Sciatic nerve (tissue), 2 donors: ENCODE measurements at regions not wholly inside any gene's neighbourhood (a gene's known extent, or its start where the extent isn't known, plus 50 kb on each side); places are given as distances from the start of the nearest gene placed in this dataset.

Experiments
- ATAC-seq: fragments of 200-7000 bp; cut with Tn5 transposase; one replicate; pipeline ENCODE4 v1.9.1; 2020; ENCODE audit warnings: mild to moderate bottlenecking, moderate library complexity
- DNase-seq: peaks from one replicate; pipeline ENCODE4 v3.0.0-alpha.2; 2020; ENCODE audit warnings: low spot score
- intact Hi-C: fragments of 100-400 bp; cut with DNase I; formaldehyde crosslinking; loops from one replicate; pipeline ENCODE4 v1.14.2; 2022
- donor health status: DM: no; HTN: no; CAD: no.
- donor health status: DM: no; HTN: no; CAD: no.

DNA sequence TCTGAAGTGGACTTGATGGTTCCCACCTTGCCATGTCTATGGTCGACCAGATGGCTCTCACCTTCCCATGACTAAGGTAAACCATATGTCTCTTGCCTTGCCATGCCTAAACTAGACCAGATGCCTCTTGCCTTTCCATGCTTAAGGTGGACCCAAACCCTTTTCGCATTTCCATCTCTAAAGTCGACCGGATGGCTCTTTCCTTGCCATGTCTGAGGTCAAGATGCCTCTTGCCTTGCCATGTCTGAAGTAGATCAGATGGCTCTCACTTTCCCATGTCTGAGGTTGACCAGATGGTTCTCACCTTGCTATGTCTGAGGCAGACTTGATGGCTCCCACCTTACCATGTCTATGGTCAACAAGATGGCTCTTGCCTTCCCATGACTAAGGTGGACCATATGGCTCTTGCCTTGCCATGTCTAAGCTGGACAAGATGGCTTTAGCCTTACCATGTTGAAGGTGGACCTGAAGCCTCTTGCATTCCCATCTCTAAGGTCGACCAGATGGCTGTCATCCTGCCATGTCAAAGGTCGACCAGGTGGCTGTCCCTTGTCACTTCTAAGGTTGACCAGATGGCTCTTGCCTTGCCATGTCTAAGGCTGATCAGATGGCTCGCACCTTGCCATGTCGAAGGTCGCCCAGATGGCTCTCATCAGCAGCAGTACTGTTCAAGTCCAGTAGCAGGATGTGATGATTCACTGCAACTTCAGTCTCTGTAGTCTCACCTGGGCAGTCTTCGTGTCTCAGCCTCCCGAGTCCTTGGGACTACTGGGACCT, 1439.4 kb downstream of the UQCRFS1 start:
- intact Hi-C loops, result no loop called here
- ATAC-seq (no peak), DNase-seq (no peak)

DNA sequence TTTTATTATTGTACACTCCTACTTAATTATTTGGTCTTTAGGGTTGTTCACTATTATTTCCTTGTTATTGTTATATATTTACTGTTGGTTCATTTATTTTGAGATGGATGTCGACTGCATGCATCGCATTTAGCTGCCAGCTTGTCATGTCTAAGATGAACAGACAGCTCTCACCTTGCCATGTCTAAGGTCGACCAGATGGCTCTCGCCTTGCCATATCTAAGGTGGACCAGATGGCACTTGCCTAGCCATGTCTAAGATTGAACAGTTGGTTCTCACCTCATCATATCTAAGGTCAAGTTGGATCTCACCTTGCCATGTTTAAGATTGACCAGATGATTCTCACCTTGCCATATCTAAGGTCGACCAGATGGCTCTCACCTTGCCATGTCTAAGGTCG, 1440.9 kb downstream of the UQCRFS1 start:
- ATAC-seq, result no peak
- DNase-seq, result no peak
- intact Hi-C loops, result no loop called here

DNA sequence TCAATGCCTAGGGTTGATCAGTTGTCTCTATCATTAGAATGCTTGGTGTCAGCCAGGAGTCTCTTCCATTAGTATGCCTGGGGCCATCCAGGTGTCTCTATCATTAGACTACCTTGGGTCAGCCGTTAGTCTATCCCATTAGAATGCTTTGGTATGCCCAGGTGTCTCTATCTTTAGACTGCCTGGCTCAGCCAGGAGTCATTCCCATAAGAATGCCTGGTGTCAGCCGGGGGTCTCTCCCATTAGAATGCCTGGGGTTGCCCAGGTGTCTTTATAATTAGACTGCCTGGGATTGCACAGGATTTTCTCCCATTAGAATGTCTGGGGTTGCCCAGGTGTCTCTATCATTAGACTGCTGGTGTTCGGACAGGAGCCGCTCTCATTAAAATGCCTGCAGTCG, 1442.9 kb downstream of the UQCRFS1 start:
- DNase-seq, result no peak
- ATAC-seq, result no peak
- intact Hi-C loops, result no loop called here

DNA sequence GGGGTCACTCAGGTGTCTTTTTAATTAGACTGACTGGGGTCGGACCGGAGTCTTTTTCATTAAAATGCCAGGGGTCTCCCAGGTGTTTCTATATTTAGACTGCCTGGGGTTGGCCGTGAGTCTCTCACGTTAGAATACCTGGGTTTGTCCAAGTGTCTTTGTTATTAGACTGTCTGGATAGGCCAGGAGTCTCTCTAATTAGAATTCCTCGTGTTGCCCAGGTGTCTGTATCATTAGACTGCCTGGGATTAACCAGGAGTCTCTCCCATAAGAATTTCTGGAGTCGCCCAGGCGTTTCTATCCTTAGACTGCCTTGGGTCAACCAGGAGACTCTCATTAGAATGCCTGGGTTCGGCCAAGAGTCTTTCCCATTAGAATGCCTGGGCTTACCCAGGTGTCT, 1445.7 kb downstream of the UQCRFS1 start:
- DNase-seq, result no peak

DNA sequence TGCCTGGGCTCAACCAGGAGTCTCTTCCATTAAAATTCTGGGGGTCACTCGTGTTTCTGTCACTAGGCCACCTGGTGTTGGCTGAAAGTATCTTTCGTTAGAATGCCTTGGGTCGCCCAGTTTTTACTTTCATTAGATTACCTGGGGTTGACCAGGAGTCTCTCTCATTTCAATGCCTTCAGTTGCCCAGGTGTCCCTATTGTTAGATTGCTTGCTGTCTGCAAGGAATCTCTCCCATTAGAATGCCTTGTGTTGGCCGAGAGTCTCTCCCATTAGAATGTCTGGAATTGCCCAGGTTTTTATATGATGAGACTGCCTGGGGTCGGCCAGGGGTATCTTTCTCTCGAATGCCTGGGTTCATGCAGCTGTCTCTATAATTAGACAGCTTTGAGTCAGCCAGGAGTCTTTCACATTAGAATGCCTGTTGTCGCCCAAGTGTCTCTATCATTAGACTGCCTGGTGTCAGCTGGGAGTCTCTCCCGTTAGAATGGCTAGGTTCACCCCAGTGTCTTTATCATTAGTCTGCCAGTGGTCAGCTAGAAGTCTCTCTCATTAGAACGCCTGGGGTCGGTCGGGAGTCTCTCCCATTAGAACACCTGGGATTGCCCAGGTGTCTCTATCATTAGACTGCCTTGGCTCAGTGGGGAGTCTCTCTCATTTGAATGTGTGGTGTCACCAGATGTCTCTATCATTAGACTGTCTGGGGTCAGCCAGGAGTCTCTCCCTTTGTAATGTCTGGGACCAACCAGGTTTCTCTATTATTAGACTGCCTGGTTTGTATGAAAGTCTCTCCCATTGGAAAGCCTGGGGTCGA, 1446.8 kb downstream of the UQCRFS1 start:
- ATAC-seq (no peak), DNase-seq (no peak)

More for the DNA sequence above, 1445.7 kb downstream of the UQCRFS1 start:
- intact Hi-C loops, result no loop called here
- ATAC-seq, result no peak

DNA sequence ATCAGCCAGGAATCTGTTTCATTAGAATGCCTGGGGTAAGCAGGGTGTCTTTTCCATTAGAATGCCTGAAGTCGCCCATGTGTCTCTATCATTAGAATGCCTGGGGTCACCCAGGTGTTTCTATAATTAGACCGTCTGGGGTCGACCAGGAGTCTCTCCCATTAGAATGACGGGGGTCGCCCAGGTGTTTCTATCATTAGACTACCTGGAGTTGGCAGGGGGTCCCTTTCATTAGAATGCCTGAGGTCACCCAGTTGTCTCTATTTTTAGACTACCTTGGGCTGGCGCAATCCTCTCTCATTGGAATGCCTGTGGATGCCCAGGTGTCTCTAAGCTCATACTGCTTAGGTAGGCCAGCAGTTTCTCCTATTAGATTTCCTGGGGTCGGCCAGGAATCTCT, 1447.6 kb downstream of the UQCRFS1 start:
- DNase-seq (peak; percentile 6), ATAC-seq (no peak)
- intact Hi-C loops, result no loop called here

More for the DNA sequence above, 1446.8 kb downstream of the UQCRFS1 start:
- intact Hi-C loops, result no loop called here

DNA sequence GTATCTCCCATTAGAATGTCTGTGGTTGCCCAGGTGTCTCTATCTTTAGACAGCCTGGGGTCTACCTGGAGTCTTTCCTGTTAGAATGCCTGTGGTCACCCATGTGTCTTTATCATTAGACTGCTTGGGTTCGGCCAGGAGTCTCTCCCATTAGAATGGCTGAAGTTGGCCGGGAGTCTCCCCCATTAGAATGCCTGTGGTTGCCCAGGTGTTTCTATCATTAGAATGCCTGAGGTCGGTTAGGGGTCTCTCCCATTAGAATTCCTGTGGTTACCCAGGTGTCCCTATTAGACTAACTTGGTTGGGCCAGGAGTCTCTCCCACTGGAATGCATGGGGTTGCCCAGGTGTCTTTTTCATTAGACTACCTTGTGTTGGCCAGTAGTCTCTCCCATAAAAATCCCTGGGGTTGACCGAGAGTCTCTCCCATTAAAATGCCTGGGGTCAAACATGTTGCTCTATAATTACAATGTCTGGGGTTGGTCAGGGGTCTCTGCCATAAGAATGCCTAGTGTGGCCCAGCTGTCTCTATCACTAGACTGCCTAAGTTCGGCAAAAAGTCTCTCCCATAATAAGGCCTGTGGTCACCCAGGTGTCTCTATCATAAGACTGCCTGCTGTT, 1448.7 kb downstream of the UQCRFS1 start:
- intact Hi-C loops, result no loop called here
- ATAC-seq (no peak), DNase-seq (peak; percentile 13)

DNA sequence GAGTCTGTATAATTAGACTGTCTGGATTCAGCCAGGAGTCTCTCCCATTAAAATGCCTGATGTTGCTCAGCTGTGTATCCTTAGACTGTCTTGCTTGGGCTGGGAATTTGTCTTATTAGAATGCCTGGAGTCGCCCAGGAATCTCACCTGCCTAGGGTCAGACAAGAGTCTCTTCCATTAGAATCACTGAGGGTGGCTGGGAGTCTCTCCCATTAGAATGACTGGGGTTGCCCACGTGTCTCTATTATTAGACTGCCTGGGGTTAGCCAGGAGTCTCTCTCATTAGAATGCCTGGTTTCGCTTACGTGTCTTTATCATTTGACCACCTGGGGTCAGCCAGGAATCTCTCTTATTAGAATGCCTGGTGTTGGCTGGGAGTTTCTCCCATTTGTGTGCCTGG, 1450.0 kb downstream of the UQCRFS1 start:
- intact Hi-C loops, result no loop called here
- ATAC-seq (no peak), DNase-seq (peak; percentile 12)

DNA sequence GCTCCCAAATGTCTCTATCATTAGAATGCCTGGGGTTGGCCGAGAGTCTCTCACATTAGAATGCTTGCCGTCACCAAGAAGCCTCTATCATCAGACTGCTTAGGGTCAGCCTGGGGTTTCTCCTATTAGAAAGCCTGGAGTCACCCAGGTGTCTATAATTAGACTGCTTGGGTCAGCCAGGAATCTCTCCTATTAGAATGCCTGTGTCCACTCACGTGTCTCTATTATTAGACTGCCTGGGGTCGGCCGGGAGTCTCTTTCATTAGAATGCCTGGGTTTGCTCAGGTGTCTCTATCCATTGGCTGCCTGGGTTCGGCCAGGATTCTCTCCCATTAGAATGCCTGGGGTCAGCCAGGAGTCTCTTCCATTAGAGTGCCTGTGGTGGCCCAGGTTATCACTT, 1453.1 kb downstream of the UQCRFS1 start:
- intact Hi-C loops, result loop anchor here (2.0 kb wide), 1 partner anchor 71 kb away; no protein-coding TSS in a partner anchor
- DNase-seq, result no peak
- ATAC-seq, result no peak

DNA sequence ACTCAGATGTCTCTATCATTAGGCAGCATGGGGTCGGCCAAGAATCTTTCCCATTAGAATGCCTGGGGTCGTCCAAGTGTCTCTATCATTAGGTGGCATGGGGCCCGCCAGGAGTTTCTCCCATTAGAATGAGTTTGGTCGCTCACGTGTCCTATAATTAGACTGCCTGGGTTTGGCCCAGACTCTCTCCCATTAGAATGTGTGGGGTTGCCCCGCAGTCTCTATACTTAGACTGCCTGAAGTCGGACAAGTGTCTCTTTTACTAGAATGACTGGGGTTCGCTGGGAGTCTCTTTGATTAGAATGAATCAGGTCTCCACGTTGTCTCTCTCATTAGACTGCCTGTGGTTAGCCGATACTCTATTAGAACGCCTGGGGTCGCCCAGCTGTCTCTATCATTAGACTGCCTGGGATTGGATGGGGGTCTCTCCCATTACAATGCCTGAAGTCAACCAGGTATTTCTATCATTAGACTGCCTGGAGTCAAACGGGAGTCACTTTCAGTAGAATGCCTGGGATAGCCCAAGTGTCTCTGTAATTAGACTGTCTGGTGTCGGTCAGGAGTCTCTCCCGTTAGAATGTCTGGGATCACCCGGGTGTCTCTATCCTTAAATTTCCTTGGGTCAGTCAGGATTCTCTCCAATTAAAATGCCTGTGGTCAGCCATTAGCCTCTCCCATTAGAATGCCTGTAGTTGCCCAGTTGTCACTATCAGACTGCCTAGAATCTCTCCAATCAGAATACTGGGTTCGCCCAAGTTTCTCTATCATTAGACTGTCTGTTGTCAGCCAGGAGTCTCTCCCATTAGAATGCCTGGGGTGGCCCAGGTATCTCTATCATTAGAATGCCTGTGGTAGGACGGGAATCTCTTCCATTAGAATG, 1454.1 kb downstream of the UQCRFS1 start:
- intact Hi-C loops, result loop anchor here (2.0 kb wide), 1 partner anchor 72 kb away; no protein-coding TSS in a partner anchor
- ATAC-seq (no peak), DNase-seq (no peak)

DNA sequence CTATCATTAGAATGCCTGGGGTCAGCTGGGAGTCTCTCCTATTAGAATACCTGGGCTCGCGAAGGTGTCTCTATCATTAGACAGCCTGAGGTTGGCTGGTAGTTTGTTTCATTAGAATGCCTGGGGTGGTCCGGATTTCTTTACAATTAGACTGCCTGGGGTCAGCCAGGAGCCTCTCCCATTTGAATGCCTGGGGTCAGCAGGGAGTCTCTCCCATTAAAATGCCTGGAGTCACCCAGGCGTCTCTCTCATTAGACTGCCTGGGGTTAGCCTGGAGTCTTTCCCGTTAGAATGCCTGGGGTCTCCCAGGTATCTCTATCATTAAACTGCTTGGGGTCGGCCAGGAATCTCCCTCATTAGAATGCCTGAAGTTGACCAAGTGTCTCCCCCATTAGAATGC, 1458.3 kb downstream of the UQCRFS1 start:
- DNase-seq, result no peak
- ATAC-seq, result no peak
- intact Hi-C loops, result no loop called here

DNA sequence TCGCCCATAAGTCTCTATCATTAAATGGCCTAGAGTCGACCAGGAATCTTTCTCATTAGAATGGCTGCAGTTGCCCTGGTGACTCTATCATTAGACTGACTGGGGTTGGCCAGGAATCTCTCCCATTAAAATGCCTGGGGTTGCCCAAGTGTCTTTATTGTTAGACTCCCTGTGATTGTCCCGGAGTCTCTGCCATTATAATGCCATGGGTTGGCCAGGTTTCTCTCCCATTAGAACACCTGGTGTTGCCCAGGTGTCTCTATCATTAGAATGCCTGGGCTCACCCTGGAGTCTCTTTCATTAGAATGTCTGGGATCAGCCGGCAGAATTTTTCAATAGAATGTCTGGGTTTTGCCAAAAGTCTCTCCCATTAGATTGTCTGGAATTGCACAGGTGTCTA, 1459.3 kb downstream of the UQCRFS1 start:
- intact Hi-C loops, result no loop called here
- no peak for DNase-seq
- ATAC-seq, result no peak

DNA sequence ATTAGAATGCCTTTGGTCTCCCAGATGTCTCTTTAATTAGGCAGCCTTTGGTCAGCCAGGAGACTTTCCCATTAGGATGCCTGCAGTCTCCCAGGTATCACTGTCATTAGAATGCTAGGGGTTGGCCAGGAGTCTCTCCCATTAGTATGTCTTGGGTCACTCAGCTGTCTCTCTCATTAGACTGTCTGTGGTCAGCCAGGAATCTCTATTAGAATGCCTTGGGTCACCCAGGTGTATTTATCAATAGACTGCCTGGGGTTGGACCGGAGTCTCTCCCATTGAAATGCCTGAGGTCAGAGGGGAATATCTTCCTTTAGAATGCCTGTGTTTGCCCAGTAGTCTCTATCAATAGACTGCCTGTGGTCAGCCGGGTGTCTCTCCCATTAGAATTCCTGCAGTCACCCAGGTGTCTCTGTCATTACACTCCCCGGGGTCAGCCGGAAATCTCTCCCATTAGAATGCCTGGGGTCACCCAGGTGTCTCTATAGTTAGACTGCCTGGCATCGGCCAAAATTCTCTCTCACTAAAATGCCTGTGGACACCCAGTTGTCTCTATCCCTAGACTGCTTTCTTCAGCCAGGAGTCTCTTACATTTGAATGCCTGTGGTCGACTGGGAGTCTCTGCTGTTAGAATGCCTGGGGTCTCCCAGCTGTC, 1460.3 kb downstream of the UQCRFS1 start:
- intact Hi-C loops, result no loop called here
- peak; percentile 39 for DNase-seq
- no peak for ATAC-seq

DNA sequence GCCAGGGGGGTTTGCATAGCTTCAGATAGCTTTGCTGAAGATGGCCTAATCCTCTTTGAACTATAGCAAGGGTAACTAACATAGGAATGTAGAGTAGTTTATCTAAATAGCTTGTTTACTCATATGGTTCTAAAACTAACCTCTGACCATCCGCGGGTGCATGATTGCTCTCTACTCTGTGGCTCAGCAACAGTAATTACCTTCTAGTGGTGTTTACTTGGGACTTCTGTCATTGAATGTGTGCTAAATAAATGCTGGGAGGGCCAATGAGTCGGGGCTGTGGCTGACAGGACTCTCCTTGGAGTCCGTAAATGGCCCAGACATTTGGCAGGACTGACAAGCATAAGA, 1461.9 kb downstream of the UQCRFS1 start:
- intact Hi-C loops, result no loop called here
- DNase-seq (peak; percentile 2), ATAC-seq (no peak)

DNA sequence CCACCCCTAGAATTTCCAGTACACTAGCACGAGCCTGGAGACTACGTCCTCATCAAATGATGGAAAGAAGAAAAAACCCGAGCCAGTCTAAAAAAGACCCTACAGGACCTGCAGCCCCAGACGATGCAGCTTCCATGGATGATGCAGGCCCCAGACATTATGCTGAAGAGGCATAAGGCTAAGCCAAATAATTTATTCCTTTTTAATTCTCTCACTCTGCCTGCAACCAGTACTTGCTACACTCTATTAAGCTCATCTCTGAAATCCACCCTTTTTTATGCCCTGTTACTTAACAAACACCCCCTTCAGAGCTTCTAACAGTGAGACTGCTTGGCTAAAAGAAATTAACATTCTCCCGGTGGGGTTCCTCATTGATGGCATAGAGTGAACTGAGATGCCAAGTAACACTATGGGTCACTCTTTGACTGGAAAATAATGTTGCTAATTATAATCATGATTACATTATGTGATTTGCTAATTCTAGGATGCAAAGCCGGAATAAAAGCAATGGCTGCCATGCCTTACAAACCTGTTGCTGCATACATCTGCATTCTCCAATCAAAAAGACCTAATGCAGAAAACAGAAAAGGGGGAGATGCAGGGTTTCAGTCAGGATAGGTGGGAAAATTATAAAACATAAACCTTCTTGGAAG, 1462.4 kb downstream of the UQCRFS1 start:
- DNase-seq, result no peak
- intact Hi-C loops, result no loop called here

DNA sequence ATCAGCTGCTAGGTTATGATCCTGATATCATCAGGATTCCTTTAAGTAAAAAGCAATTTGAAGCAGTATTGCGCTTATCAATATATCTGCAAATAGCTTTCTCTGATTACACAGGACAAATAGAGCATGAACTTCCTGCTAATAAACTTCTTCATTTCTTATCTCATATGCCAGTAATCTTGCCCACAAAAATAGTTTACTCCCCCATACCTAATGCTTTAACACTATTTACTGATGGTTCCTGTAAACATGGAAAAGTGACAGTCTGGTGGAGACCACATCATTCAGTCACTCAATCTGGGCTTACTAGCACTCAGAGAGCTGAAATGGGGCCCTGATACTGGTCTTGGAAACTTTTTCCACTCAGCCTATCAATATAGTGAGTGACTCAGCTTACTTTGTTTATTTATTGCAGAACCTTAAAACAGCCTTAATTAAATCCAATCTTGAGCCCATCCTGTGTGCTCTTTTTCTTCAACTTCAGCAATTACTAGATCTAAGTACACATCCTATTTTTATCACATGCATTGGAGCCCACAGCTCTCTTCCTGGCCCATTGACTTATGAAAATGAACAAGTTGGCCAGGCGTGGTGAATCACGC, 1464.3 kb downstream of the UQCRFS1 start:
- ATAC-seq, result no peak
- intact Hi-C loops, result no loop called here
- DNase-seq, result no peak

More for the DNA sequence above, 1462.4 kb downstream of the UQCRFS1 start:
- no peak for ATAC-seq

DNA sequence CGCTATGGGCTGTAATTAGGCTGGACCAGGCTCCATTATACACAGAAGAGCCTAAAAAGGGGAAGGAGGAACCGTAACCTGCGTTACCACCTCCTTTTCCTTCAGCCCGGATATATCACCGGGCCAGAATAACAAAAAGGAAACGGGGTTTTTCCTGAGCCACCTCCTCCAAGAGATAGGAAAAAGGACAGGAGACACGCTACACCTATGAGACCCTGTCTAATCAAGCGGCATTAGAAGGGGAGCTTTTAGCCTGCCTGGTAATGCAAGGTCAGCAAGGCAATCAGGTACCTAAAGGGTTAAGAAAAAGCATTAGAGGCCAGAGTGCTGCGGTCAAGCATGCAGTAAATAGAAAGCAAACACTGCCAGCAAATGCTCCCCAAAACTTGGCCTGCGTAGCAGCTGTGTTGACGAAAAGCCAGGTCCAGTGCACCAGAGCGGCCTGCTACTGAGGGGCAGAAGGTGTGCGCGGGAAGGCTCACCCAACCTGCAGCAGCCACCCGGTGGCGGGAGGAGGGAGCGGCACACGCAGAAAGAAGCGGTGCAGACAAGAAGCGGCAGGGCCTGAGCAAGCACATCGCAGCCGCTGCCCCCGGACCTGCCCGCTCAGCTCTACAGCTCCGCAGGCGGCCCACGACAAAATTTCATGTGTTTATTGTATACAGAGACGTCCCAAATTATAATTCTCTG, 1466.1 kb downstream of the UQCRFS1 start:
- ATAC-seq (peak; percentile 42), DNase-seq (peak; percentile 60)
- intact Hi-C loops, result no loop called here
